Mesodermal cell (in vitro differentiated cells): ENCODE measurements at regions not wholly inside any gene's neighbourhood (a gene's known extent, or its start where the extent isn't known, plus 50 kb on each side); places are given as distances from the start of the nearest gene placed in this dataset.

ENCODE experiments used
- H3K27ac ChIP-seq: 2 replicates; pipeline ENCODE4 v1.7.0; 2013; ENCODE audit warnings: mild to moderate bottlenecking, low read depth, low read length, moderate library complexity; ENCODE audit not compliant: severe bottlenecking
- H3K36me3 ChIP-seq: 2 replicates; pipeline ENCODE4 v1.7.1; 2013; ENCODE audit warnings: mild to moderate bottlenecking, low read length, moderate library complexity; ENCODE audit not compliant: control insufficient read depth, insufficient read depth
- H3K4me1 ChIP-seq: one replicate; pipeline ENCODE4 v1.7.1; 2013; ENCODE audit warnings: mild to moderate bottlenecking, low read length; ENCODE audit not compliant: insufficient read depth, control insufficient read depth, poor library complexity, severe bottlenecking
- H3K4me3 ChIP-seq: 2 replicates; pipeline ENCODE4 v1.7.0; 2013; ENCODE audit warnings: low read length, control low read depth, mild to moderate bottlenecking; ENCODE audit not compliant: insufficient read depth, poor library complexity, severe bottlenecking; ENCODE audit errors: extremely low read depth
- H3K9me3 ChIP-seq: 2 replicates; pipeline ENCODE4 v1.7.1; 2013; ENCODE audit warnings: mild to moderate bottlenecking, low read length, moderate library complexity; ENCODE audit not compliant: control insufficient read depth
- WGBS, 2 experiments: methylation state at CpG; one replicate each; pipeline ENCODE4 v1.1.5; 2013; ENCODE audit warnings: missing lambda C conversion rate in 2 of 2; ENCODE audit not compliant: insufficient coverage in 2 of 2; 5-methylcytosine and 5-hydroxymethylcytosine counted together

- no peak overlapping the region for H3K4me3 ChIP-seq
- no peaks in the 10 kb centered on the region for H3K9me3 ChIP-seq
- no CpG with 5 or more reads among the region's 2 CpGs for WGBS, 2 experiments
- peaks cover 32% of the 10 kb centered on the region for H3K4me1 ChIP-seq
- H3K36me3 ChIP-seq, result no peaks in the 10 kb centered on the region
- H3K27ac ChIP-seq, result no peak overlapping the region
These were observed 266.7 kb downstream of the METTL4 start for GRCh38 chr18:2304378-2305175.

- H3K4me3 ChIP-seq, result no peak overlapping the region
- H3K27ac ChIP-seq, result no peak overlapping the region
- no peaks in the 10 kb centered on the region for H3K9me3 ChIP-seq
- peaks cover 20% of the 10 kb centered on the region for H3K4me1 ChIP-seq
- no peaks in the 10 kb centered on the region for H3K36me3 ChIP-seq
These were observed 264.7 kb downstream of the METTL4 start for GRCh38 chr18:2306606-2307005.

GRCh38 chr18:2310886-2311285, 260.4 kb downstream of the METTL4 start:
- WGBS, 2 experiments, result 88 to 89% methylated on average over 3 to 9 of the region's 9 CpGs
- H3K27ac ChIP-seq, result no peak overlapping the region
- H3K4me1 ChIP-seq, result peaks cover 3% of the 10 kb centered on the region
- H3K4me3 ChIP-seq, result no peak overlapping the region
- H3K36me3 ChIP-seq, result no peaks in the 10 kb centered on the region
- no peaks in the 10 kb centered on the region for H3K9me3 ChIP-seq

- WGBS, 2 experiments, result 89 to 94% methylated on average over 3 of the region's 4 CpGs
- H3K9me3 ChIP-seq, result no peaks in the 10 kb centered on the region
- H3K36me3 ChIP-seq, result no peaks in the 10 kb centered on the region
These were observed 258.9 kb downstream of the METTL4 start for GRCh38 chr18:2312440-2312839.

GRCh38 chr18:2313332-2313731, 258.0 kb downstream of the METTL4 start:
- Histone ChIP-seq H3K27ac (no peak overlapping the region), H3K4me3 (no peak overlapping the region), H3K9me3 (no peaks in the 10 kb centered on the region), H3K4me1 (peaks cover 3% of the 10 kb centered on the region), H3K36me3 (no peaks in the 10 kb centered on the region)
- WGBS, 2 experiments, result no CpG with 5 or more reads among the region's 3 CpGs

More at GRCh38 chr18:2312440-2312839, 258.9 kb downstream of the METTL4 start:
- Histone ChIP-seq H3K4me1 (peaks cover 3% of the 10 kb centered on the region), H3K27ac (no peak overlapping the region), H3K4me3 (no peak overlapping the region)

- no CpG with 5 or more reads among the region's 3 CpGs for WGBS, 2 experiments
- Histone ChIP-seq H3K4me1 (no peaks in the 10 kb centered on the region), H3K9me3 (no peaks in the 10 kb centered on the region), H3K4me3 (no peak overlapping the region), H3K27ac (no peak overlapping the region), H3K36me3 (no peaks in the 10 kb centered on the region)
These were observed 255.1 kb downstream of the METTL4 start for GRCh38 chr18:2316082-2316750.

GRCh38 chr18:2316751-2317696, 254.3 kb downstream of the METTL4 start:
- 90 to 93% methylated on average over 2 to 3 of the region's 5 CpGs for WGBS, 2 experiments

GRCh38 chr18:2324459-2324858, 246.8 kb downstream of the METTL4 start:
- Histone ChIP-seq H3K27ac (no peak overlapping the region), H3K36me3 (no peaks in the 10 kb centered on the region), H3K9me3 (no peaks in the 10 kb centered on the region), H3K4me3 (no peak overlapping the region), H3K4me1 (peaks cover 18% of the 10 kb centered on the region)

More at GRCh38 chr18:2316751-2317696, 254.3 kb downstream of the METTL4 start:
- Histone ChIP-seq H3K4me3 (no peak overlapping the region), H3K27ac (no peak overlapping the region), H3K36me3 (no peaks in the 10 kb centered on the region), H3K4me1 (no peaks in the 10 kb centered on the region), H3K9me3 (no peaks in the 10 kb centered on the region)

GRCh38 chr18:2325308-2325849, 245.9 kb downstream of the METTL4 start:
- peaks cover 18% of the 10 kb centered on the region for H3K4me1 ChIP-seq
- H3K4me3 ChIP-seq, result no peak overlapping the region
- 55 to 57% methylated on average over 4 of the region's 4 CpGs for WGBS, 2 experiments
- peak overlapping the region; percentile 68 for H3K27ac ChIP-seq
- H3K36me3 ChIP-seq, result no peaks in the 10 kb centered on the region
- H3K9me3 ChIP-seq, result no peaks in the 10 kb centered on the region

GRCh38 chr18:2325933-2326332, 245.4 kb downstream of the METTL4 start:
- Histone ChIP-seq H3K4me1 (peaks cover 18% of the 10 kb centered on the region), H3K4me3 (no peak overlapping the region), H3K9me3 (no peaks in the 10 kb centered on the region), H3K36me3 (no peaks in the 10 kb centered on the region), H3K27ac (peak overlapping the region; percentile 68)
- WGBS, 2 experiments, result 75% methylated on average over 1 of the region's 1 CpG; no CpG with 5 or more reads in 1 of the 2 experiments
